NT2/D1 (cell line): ENCODE measurements at regions not wholly inside any gene's neighbourhood (a gene's known extent, or its start where the extent isn't known, plus 50 kb on each side); places are given as distances from the start of the nearest gene placed in this dataset.

Experiments
- DNase-seq: peaks from one replicate; pipeline ENCODE4 v3.0.0-alpha.2; 2011; ENCODE audit warnings: low read depth, low spot score
- H3K27me3 ChIP-seq: 2 replicates; pipeline ENCODE4 v1.6.0; 2011; ENCODE audit warnings: mild to moderate bottlenecking; ENCODE audit not compliant: insufficient read length, insufficient read depth
- H3K36me3 ChIP-seq: 2 replicates; pipeline ENCODE4 v1.6.1; 2011; ENCODE audit warnings: mild to moderate bottlenecking, low read length, mixed read lengths; ENCODE audit not compliant: insufficient read depth, insufficient read length
- H3K4me1 ChIP-seq: 2 replicates; pipeline ENCODE4 v1.5.1; 2011; ENCODE audit not compliant: insufficient read depth, insufficient read length
- H3K4me3 ChIP-seq: 2 replicates; pipeline ENCODE4 v1.5.1; 2011; ENCODE audit warnings: low read depth; ENCODE audit not compliant: insufficient read length
- H3K9ac ChIP-seq: 2 replicates; pipeline ENCODE4 v1.6.0; 2011; ENCODE audit warnings: low read depth; ENCODE audit not compliant: insufficient read length
- H3K9me3 ChIP-seq: 2 replicates; pipeline ENCODE4 v1.5.1; 2011; ENCODE audit warnings: mild to moderate bottlenecking, low read length; ENCODE audit not compliant: insufficient read depth
- SUZ12 ChIP-seq: IDR thresholded peaks from 2 replicates; pipeline ENCODE4 v1.6.1; 2011; ENCODE audit not compliant: insufficient read length, insufficient read depth; ENCODE audit errors: extremely low read depth
- YY1 ChIP-seq: IDR thresholded peaks from 2 replicates; pipeline ENCODE4 v1.6.1; 2011; ENCODE audit not compliant: insufficient read length, insufficient read depth
- ZNF274 ChIP-seq: IDR thresholded peaks from 2 replicates; pipeline ENCODE4 v1.6.1; 2011; ENCODE audit warnings: mild to moderate bottlenecking, low read depth, low read length

DNA sequence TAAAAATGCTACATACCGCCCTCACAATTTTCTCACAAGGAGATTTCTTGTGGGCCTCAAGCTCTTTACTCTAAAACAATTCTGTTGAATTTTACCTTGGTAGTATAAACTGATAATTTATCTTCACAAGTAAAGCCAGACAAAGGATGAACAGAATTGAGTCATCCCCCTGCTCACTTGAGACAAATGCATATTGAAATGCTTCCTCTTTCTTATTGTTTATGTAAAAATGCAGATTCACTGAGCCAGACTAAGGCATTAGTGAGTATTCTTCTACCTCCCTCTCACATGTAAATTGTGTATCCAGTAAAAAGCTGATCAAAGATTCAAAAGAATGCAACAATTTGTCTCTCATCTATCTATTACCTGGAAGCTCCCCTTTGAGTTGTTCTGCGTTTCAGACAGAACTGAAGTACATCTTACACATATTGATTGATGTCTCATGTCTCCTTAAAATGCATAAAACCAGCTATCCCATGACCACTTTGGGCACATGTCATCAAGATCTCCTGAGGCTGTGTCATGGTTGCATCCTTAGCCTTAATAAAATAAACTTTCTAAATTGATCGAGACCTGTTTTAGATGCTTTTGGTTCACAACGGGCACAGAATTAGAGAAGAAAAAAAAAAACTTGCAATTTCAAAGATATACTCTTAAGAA lies 743.1 kb upstream of the B3GALT2 start:
- TF ChIP-seq SUZ12 (no peak), ZNF274 (no peak), YY1 (no peak)
- H3K36me3 ChIP-seq: no peaks in the 10 kb centered on the region
- no peaks in the 10 kb centered on the region for H3K4me1 ChIP-seq
- no peak overlapping the region for H3K4me3 ChIP-seq
- DNase-seq: no peak
- no peak overlapping the region for H3K9ac ChIP-seq
- peaks cover 25% of the 10 kb centered on the region for H3K9me3 ChIP-seq
- H3K27me3 ChIP-seq: no peaks in the 10 kb centered on the region

DNA sequence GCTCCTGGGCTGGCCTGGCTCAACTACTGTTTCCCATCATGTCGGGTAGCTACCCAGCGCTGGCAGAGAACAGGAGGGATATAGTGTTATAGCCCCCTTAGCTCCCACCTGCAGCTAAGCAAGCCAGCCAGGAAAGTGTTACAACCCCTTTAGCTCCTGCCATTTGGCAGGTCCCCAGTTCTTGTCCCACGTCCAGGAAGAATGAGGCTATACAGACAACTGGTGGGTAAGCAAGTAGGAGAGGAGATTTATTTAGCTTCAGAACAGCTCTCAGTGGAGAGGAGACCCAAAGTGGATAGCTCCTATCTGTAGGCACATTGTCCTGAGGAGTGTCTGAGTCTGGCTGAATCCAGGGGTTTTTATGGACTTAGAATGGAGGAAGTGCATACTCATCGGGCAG lies 741.1 kb upstream of the B3GALT2 start:
- peaks cover 25% of the 10 kb centered on the region for H3K9me3 ChIP-seq
- H3K36me3 ChIP-seq: no peaks in the 10 kb centered on the region
- H3K27me3 ChIP-seq: no peaks in the 10 kb centered on the region
- no peak for DNase-seq
- no peak overlapping the region for H3K4me3 ChIP-seq
- TF ChIP-seq ZNF274 (no peak), YY1 (no peak), SUZ12 (no peak)
- H3K4me1 ChIP-seq: no peaks in the 10 kb centered on the region
- H3K9ac ChIP-seq: no peak overlapping the region

DNA sequence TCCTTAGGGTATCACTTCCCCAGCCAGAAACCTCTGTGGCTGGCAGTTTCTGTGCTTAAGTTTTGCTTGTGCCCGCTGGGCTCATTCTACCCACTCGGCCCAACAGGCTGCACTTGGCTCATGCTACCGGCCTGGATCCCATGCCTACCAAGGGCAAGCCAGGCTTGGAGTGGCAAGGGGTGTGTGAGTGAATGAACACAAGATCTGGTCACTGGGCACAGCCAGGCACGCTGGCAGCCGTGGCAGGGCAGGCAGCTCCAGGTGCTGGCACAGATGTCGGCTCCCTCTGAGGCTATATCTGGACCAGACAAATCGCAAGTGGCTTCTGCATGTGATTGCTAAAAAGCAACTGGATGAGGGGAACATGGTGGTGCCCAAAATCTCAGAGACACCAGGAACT lies 740.5 kb upstream of the B3GALT2 start:
- no peaks in the 10 kb centered on the region for H3K36me3 ChIP-seq
- TF ChIP-seq YY1 (no peak), SUZ12 (no peak), ZNF274 (no peak)
- no peak for DNase-seq
- no peaks in the 10 kb centered on the region for H3K27me3 ChIP-seq
- H3K9ac ChIP-seq: no peak overlapping the region
- no peak overlapping the region for H3K4me3 ChIP-seq
- H3K4me1 ChIP-seq: no peaks in the 10 kb centered on the region
- peaks cover 25% of the 10 kb centered on the region for H3K9me3 ChIP-seq

- no peaks in the 10 kb centered on the region for H3K36me3 ChIP-seq
- no peaks in the 10 kb centered on the region for H3K4me1 ChIP-seq
- H3K4me3 ChIP-seq: no peak overlapping the region
- no peak overlapping the region for H3K9ac ChIP-seq
- no peak for DNase-seq
- TF ChIP-seq ZNF274 (no peak), SUZ12 (no peak), YY1 (no peak)
- H3K9me3 ChIP-seq: no peaks in the 10 kb centered on the region
- no peaks in the 10 kb centered on the region for H3K27me3 ChIP-seq
These were observed 733.4 kb upstream of the B3GALT2 start for GRCh38 chr1:193919827-193920226.

DNA sequence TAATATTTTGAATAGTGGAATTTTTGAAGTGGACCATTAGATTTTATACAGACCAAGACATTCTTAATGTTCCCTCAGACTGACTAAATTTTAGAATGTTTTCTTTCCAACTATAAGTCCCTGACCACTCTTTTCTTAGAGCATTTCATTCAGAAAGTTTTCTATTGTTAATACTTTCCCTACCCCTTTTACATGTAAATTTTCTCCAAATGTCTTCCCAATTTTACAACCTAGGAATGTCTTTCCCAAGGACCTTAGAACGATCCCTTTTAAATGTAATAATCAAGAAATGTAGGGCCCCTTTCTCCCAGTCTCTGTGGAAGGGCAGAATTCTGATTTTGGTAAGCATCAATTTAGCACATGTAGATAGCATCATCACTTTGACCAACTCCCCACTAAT lies 730.0 kb upstream of the B3GALT2 start:
- no peaks in the 10 kb centered on the region for H3K36me3 ChIP-seq
- H3K27me3 ChIP-seq: no peaks in the 10 kb centered on the region
- no peak overlapping the region for H3K9ac ChIP-seq
- DNase-seq: no peak
- no peak overlapping the region for H3K4me3 ChIP-seq
- no peaks in the 10 kb centered on the region for H3K4me1 ChIP-seq
- H3K9me3 ChIP-seq: no peaks in the 10 kb centered on the region
- TF ChIP-seq ZNF274 (no peak), SUZ12 (no peak), YY1 (no peak)

GRCh38 chr1:193914871-193915270 lies 728.5 kb upstream of the B3GALT2 start:
- Histone ChIP-seq H3K9ac (no peak overlapping the region), H3K9me3 (no peaks in the 10 kb centered on the region), H3K4me3 (no peak overlapping the region), H3K4me1 (no peaks in the 10 kb centered on the region), H3K36me3 (no peaks in the 10 kb centered on the region), H3K27me3 (no peaks in the 10 kb centered on the region)
- no peak for DNase-seq
- TF ChIP-seq YY1 (no peak), SUZ12 (no peak), ZNF274 (no peak)

DNA sequence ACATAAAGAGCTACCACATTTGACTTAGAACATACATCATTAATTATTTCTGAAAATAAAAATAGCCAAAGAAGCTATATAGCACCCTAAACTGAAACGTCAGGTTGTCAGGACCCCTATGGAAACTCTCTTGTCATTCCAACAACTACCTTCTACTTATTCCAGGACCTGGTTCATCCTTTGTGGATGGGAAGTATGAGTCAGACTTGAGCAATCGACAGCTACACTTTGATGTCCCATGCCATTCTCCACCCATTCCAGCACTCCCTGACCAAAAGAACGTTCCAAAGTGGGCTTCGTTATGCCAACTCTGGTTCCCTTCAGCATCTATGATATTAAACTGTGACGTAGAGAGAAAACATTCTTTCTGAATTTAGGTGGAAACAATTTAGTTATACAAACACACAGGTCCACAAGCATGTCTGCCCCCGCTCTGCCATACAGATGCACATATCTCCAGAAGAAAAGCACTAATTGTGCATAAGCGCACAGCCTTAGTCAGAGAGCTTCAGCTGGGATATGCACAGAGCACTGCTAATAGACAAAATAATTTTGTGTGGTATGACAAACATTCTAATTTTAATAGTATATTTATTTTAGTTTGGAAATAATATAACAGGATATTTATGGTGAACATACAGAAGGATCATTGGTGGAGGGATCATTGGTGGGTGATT lies 723.1 kb upstream of the B3GALT2 start:
- Histone ChIP-seq H3K27me3 (no peaks in the 10 kb centered on the region), H3K4me3 (no peak overlapping the region), H3K9ac (no peak overlapping the region), H3K9me3 (no peaks in the 10 kb centered on the region), H3K4me1 (no peaks in the 10 kb centered on the region), H3K36me3 (no peaks in the 10 kb centered on the region)
- DNase-seq: no peak
- no peak for TF ChIP-seq SUZ12
- TF ChIP-seq ZNF274: no peak
- TF ChIP-seq YY1: no peak
